GM23338 (cell line): ENCODE measurements at regions not wholly inside any gene's neighbourhood (a gene's known extent, or its start where the extent isn't known, plus 50 kb on each side); places are given as distances from the start of the nearest gene placed in this dataset.

ENCODE experiments used
- ATAC-seq: fragments of 200-7000 bp; cut with Tn5 transposase; 3 replicates; pipeline ENCODE4 v1.9.1; 2020
- DNase-seq: peaks from one replicate; pipeline ENCODE4 v3.0.0-alpha.2; 2015; ENCODE audit warnings: low spot score
- H2AFZ ChIP-seq: fragments of 200-600 bp; sonication (generic); 2 replicates; pipeline ENCODE4 v1.8.0; 2016; ENCODE audit warnings: antibody characterized with exemption, mild to moderate bottlenecking, moderate library complexity
- H3F3A ChIP-seq: fragments of 200-600 bp; sonication (generic); replicated peaks from 2 replicates; pipeline ENCODE4 v1.8.0; 2017; ENCODE audit warnings: antibody characterized with exemption, mixed run types, low read depth
- H3K27ac ChIP-seq: fragments of 200-600 bp; sonication (generic); 2 replicates; pipeline ENCODE4 v1.6.1; 2016; ENCODE audit warnings: low read depth
- H3K27me3 ChIP-seq: fragments of 200-600 bp; sonication (generic); 2 replicates; pipeline ENCODE4 v1.8.0; 2016; ENCODE audit warnings: mild to moderate bottlenecking, mixed run types, moderate library complexity; ENCODE audit not compliant: insufficient read depth
- H3K36me3 ChIP-seq: fragments of 200-600 bp; sonication (generic); 2 replicates; pipeline ENCODE4 v1.8.0; 2016; ENCODE audit warnings: mild to moderate bottlenecking; ENCODE audit not compliant: insufficient read depth
- H3K4me1 ChIP-seq: fragments of 200-600 bp; sonication (generic); 2 replicates; pipeline ENCODE4 v1.8.0; 2016; ENCODE audit warnings: mild to moderate bottlenecking, moderate library complexity; ENCODE audit not compliant: insufficient read depth
- H3K4me2 ChIP-seq: fragments of 200-600 bp; sonication (generic); 2 replicates; pipeline ENCODE4 v1.7.1; 2017; ENCODE audit warnings: mixed run types
- H3K4me3 ChIP-seq: fragments of 200-600 bp; sonication (generic); 2 replicates; pipeline ENCODE4 v1.6.1; 2016; ENCODE audit warnings: mixed run types
- H3K79me2 ChIP-seq: fragments of 200-600 bp; sonication (generic); replicated peaks from 2 replicates; pipeline ENCODE4 v1.8.0; 2017; ENCODE audit warnings: mild to moderate bottlenecking; ENCODE audit not compliant: insufficient read depth
- H3K9me2 ChIP-seq: fragments of 200-600 bp; sonication (generic); 2 replicates; pipeline ENCODE4 v1.8.0; 2017; ENCODE audit not compliant: insufficient read depth
- H4K20me1 ChIP-seq: fragments of 200-600 bp; sonication (generic); replicated peaks from 2 replicates; pipeline ENCODE4 v1.8.0; 2017; ENCODE audit warnings: mild to moderate bottlenecking; ENCODE audit not compliant: insufficient read depth
- H3K27ac Mint-ChIP-seq: 2 replicates; pipeline ENCODE4 v1.8.0; 2020; ENCODE audit warnings: inconsistent platforms, mild to moderate bottlenecking, moderate library complexity, mixed read lengths
- H3K27me3 Mint-ChIP-seq: 3 replicates; pipeline ENCODE4 v1.8.0; 2022; ENCODE audit warnings: low read depth, mild to moderate bottlenecking, moderate library complexity, mixed read lengths, inconsistent platforms; ENCODE audit not compliant: insufficient read depth, poor library complexity
- H3K36me3 Mint-ChIP-seq: 3 replicates; pipeline ENCODE4 v1.8.0; 2021; ENCODE audit warnings: low read depth, mild to moderate bottlenecking, inconsistent platforms, moderate library complexity, mixed read lengths
- H3K4me1 Mint-ChIP-seq: 3 replicates; pipeline ENCODE4 v1.8.0; 2020; ENCODE audit warnings: mild to moderate bottlenecking, inconsistent platforms, mixed read lengths
- H3K4me3 Mint-ChIP-seq: 3 replicates; pipeline ENCODE4 v1.8.0; 2021; ENCODE audit warnings: moderate library complexity, mild to moderate bottlenecking, inconsistent platforms, mixed read lengths
- H3K9me3 Mint-ChIP-seq: 3 replicates; pipeline ENCODE4 v1.8.0; 2020; ENCODE audit warnings: moderate library complexity, mild to moderate bottlenecking, inconsistent platforms, mixed read lengths
- CREB1 ChIP-seq: fragments of 250-450 bp; sonication (Bioruptor Pico); IDR thresholded peaks from 2 replicates; pipeline ENCODE4 v1.5.0; 2020; ENCODE audit warnings: low read depth, mild to moderate bottlenecking, moderate library complexity
- ETS1 ChIP-seq: IDR thresholded peaks from 2 replicates; pipeline ENCODE4 v1.6.1; 2016; ENCODE audit warnings: antibody characterized with exemption
- EZH2 ChIP-seq: fragments of 200-600 bp; sonication (generic); IDR thresholded peaks from one replicate; pipeline ENCODE4 v1.8.0; 2017; ENCODE audit warnings: antibody characterized with exemption, mild to moderate bottlenecking, low read depth; ENCODE audit not compliant: unreplicated experiment
- EZH2phosphoT487 ChIP-seq: fragments of 200-600 bp; sonication (generic); IDR thresholded peaks from one replicate; pipeline ENCODE4 v1.8.1; 2018; ENCODE audit warnings: antibody characterized with exemption; ENCODE audit not compliant: unreplicated experiment
- JUNB ChIP-seq: IDR thresholded peaks from one replicate; pipeline ENCODE4 v1.6.1; 2016; ENCODE audit warnings: antibody characterized with exemption; ENCODE audit not compliant: unreplicated experiment
- NANOG ChIP-seq: IDR thresholded peaks from 2 replicates; pipeline ENCODE4 v1.6.1; 2016; ENCODE audit warnings: antibody characterized with exemption, borderline replicate concordance
- STAT1 ChIP-seq: IDR thresholded peaks from one replicate; pipeline ENCODE4 v1.6.1; 2016; ENCODE audit warnings: antibody characterized with exemption; ENCODE audit not compliant: unreplicated experiment
- ZNF114 ChIP-seq: fragments of 250-450 bp; sonication (Bioruptor Pico); IDR thresholded peaks from 2 replicates; pipeline ENCODE4 v1.5.0; 2020; ENCODE audit warnings: mild to moderate bottlenecking, moderate library complexity
- ZNF331 ChIP-seq: fragments of 250-450 bp; sonication (Bioruptor Pico); IDR thresholded peaks from 2 replicates; pipeline ENCODE4 v1.5.0; 2020; ENCODE audit warnings: low read depth, mild to moderate bottlenecking, moderate library complexity
- ZNF462 ChIP-seq: fragments of 250-450 bp; sonication (Bioruptor Pico); IDR thresholded peaks from 2 replicates; pipeline ENCODE4 v1.5.0; 2020; ENCODE audit warnings: mild to moderate bottlenecking, moderate library complexity
- TF ChIP-seq, protein P1 (sequence below): IDR thresholded peaks from one replicate; pipeline ENCODE4 v1.6.1; 2018; ENCODE audit warnings: antibody characterized with exemption; ENCODE audit not compliant: unreplicated experiment
- TF ChIP-seq, protein P2 (sequence below), 2 experiments: fragments of 200-600 bp in 1 of 2; sonication (generic) in 1 of 2; conservative IDR thresholded peaks; 2 replicates each; pipeline versions ENCODE4 v1.5.1 to v1.6.1; 2016 to 2017; ENCODE audit warnings: antibody characterized with exemption in 2 of 2, low read depth in 2 of 2, mild to moderate bottlenecking in 2 of 2, moderate library complexity in 1 of 2

DNA sequence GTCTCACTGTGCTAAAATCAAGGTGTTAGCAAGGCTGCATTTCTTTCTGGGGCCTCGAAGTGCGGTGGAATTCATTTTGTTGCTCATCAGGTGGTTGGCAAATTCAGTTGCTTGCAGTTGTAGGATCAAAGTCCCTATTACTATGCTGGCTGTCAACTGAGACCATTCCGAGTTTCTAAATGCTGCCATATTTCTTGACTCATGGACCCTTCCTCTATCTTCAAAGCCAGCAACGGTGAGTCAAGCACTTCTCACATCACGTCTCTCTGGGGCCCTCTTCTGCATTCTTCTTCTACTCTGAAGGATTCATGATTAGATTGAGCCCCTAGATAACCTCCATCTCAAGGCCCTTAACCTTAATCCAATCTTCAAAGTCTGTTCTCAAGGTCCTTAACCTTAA lies 619.7 kb downstream of the HACE1 start (continued):
- no peak for TF ChIP-seq ETS1

- DNase-seq (no peak), ATAC-seq (no peak)
- Histone ChIP-seq H3K4me3 (no peak overlapping the region), H3K27ac (no peak overlapping the region), H4K20me1 (no peaks in the 10 kb centered on the region), H3K4me2 (no peak overlapping the region), H2AFZ (no peak overlapping the region), H3K4me1 (no peaks in the 10 kb centered on the region), H3K79me2 (no peaks in the 10 kb centered on the region), H3K36me3 (no peaks in the 10 kb centered on the region), H3F3A (no peaks in the 10 kb centered on the region), H3K9me2 (no peaks in the 10 kb centered on the region), H3K27me3 (no peaks in the 10 kb centered on the region)
- H3K4me1 Mint-ChIP-seq, result peaks cover 4% of the 10 kb centered on the region; the same call in 2 of the 3 replicates
- no peaks in the 10 kb centered on the region; the same call in 2 of the 3 replicates for H3K36me3 Mint-ChIP-seq
- no peak overlapping the region for H3K27ac Mint-ChIP-seq
- H3K4me3 Mint-ChIP-seq, result no peak overlapping the region
- H3K27me3 Mint-ChIP-seq, result no peaks in the 10 kb centered on the region
- no peaks in the 10 kb centered on the region for H3K9me3 Mint-ChIP-seq
- TF ChIP-seq ETS1 (no peak), CREB1 (CRISPR knock-in tag) (no peak), EZH2 (no peak), ZNF114 (no peak), JUNB (no peak), ZNF462 (CRISPR knock-in tag) (no peak), EZH2phosphoT487 (no peak), STAT1 (no peak), NANOG (no peak), ZNF331 (CRISPR knock-in tag) (no peak)
- TF ChIP-seq, protein P1, sequence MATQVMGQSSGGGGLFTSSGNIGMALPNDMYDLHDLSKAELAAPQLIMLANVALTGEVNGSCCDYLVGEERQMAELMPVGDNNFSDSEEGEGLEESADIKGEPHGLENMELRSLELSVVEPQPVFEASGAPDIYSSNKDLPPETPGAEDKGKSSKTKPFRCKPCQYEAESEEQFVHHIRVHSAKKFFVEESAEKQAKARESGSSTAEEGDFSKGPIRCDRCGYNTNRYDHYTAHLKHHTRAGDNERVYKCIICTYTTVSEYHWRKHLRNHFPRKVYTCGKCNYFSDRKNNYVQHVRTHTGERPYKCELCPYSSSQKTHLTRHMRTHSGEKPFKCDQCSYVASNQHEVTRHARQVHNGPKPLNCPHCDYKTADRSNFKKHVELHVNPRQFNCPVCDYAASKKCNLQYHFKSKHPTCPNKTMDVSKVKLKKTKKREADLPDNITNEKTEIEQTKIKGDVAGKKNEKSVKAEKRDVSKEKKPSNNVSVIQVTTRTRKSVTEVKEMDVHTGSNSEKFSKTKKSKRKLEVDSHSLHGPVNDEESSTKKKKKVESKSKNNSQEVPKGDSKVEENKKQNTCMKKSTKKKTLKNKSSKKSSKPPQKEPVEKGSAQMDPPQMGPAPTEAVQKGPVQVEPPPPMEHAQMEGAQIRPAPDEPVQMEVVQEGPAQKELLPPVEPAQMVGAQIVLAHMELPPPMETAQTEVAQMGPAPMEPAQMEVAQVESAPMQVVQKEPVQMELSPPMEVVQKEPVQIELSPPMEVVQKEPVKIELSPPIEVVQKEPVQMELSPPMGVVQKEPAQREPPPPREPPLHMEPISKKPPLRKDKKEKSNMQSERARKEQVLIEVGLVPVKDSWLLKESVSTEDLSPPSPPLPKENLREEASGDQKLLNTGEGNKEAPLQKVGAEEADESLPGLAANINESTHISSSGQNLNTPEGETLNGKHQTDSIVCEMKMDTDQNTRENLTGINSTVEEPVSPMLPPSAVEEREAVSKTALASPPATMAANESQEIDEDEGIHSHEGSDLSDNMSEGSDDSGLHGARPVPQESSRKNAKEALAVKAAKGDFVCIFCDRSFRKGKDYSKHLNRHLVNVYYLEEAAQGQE, result no peak
- TF ChIP-seq, protein P2, sequence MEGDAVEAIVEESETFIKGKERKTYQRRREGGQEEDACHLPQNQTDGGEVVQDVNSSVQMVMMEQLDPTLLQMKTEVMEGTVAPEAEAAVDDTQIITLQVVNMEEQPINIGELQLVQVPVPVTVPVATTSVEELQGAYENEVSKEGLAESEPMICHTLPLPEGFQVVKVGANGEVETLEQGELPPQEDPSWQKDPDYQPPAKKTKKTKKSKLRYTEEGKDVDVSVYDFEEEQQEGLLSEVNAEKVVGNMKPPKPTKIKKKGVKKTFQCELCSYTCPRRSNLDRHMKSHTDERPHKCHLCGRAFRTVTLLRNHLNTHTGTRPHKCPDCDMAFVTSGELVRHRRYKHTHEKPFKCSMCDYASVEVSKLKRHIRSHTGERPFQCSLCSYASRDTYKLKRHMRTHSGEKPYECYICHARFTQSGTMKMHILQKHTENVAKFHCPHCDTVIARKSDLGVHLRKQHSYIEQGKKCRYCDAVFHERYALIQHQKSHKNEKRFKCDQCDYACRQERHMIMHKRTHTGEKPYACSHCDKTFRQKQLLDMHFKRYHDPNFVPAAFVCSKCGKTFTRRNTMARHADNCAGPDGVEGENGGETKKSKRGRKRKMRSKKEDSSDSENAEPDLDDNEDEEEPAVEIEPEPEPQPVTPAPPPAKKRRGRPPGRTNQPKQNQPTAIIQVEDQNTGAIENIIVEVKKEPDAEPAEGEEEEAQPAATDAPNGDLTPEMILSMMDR (conservative IDR thresholded peaks at IDR 0.05; ENCODE audit: low read depth in 2 of 2), result no peak
Observed at GRCh38 chr6:104229057-104229456, 630.7 kb downstream of the HACE1 start.
